NCI-H1694 (cell line): ENCODE measurements at regions not wholly inside any gene's neighbourhood (a gene's known extent, or its start where the extent isn't known, plus 50 kb on each side); places are given as distances from the start of the nearest gene placed in this dataset.
"Not testable (repeated sequence)": the region's sequence is repeated elsewhere in the genome, so short reads cannot be mapped to it uniquely, and the experiment has no call there.

Source experiments
- DNase-seq: peaks from one replicate; lab custom pipeline; 2025; lab: John Stamatoyannopoulos, UW

DNA sequence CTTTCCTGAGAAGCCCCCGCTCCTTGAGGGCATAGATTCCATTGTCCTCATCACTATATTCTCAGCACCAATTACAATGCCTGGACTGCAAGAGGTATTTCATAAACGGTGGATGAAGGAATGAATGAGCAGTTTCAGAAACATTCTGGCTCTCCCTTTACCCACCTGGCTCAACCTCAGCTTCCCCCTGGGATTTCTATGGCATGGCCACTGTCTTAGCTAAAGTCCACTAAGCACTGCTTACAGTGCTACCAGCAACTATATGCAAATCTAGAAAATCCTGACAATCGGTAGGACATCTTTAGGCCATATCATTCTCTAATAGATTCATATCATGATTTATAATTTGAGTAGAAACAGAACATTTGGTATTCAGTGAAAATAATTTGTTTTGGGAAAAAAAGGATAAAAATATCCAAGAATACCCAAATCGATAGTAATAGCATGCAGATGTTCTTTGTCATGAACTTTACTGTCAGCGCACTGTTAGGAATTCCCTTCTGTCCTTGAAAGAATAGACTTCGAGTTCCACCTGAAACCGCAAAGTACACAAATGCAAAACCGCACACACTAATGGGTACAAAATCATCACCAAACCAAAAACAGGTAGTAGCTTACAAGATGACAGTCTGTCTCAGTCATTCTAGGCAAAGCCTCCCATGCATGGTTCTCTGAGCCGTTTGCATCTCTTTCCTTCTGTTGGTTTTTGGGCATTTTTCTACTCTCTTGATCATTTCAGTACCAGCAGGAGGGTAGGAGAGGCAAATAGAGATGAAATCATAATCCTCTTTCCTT is 303.6 kb upstream of the ID2 start:
- DNase-seq = no peak

DNA sequence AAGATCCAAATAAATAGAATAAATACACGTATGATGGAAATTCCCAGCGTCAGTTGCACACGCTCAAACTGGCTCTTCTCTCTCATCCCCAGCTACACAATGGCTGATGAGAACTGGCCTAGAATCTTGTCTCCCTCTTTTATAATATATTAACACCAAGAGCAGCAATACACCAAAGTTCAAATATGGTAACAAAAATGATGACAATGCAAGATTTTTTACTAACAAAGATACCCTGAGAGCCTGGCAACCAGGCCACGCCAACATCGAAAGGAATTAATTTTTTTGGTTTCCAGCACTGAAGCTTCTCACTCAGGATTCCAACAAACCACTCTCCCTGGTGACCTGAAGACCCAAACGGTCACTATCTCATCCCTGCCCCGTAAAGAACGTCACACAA is 302.7 kb upstream of the ID2 start:
- DNase-seq = no peak

DNA sequence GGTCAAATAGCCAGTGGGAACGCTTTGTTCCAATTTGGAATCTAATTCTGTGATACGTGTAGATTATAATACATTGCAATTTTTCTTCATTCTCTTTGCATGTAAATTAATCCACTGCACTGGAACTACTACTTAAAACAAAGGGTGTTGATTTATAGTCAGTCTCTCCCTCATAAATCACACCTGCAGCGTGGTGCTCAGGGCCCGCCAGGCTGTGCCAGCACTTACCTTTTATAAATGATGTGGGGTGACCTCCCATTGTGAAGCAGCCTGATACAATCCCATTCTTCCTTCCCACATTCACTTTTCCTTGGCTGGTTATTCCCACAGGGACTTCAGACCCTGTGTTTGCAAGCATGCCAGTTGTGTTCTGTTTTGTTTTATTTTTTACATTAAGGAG is 302.3 kb upstream of the ID2 start:
- no peak for DNase-seq

DNA sequence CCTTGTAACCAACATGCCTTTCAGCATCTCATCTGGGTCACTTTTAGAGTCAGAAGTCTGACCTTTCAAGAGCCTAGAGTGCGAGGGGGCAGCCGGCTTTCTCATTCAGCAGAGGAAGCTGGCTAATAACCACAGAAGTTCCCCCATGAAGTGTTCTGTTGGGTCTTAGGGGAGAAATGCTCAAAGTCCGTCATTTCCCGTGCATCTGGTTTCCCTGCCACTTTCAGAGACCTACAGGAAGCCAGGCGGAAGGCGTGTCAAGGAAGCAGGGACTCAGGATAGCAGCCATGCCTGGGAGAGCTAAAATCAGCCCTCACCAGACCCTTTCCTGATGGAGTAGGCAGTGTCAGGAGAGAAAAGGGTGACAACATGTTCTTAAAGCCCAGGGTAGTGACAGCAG is 301.8 kb upstream of the ID2 start:
- no peak for DNase-seq

GRCh38 chr2:8380566-8380965 is 301.3 kb upstream of the ID2 start:
- no peak for DNase-seq

GRCh38 chr2:8382485-8382884 is 299.4 kb upstream of the ID2 start:
- no peak for DNase-seq

GRCh38 chr2:8386748-8387147 is 295.1 kb upstream of the ID2 start:
- DNase-seq = not testable (repeated sequence)

- DNase-seq = no peak
Observed at GRCh38 chr2:8388781-8389180, 293.1 kb upstream of the ID2 start.

DNA sequence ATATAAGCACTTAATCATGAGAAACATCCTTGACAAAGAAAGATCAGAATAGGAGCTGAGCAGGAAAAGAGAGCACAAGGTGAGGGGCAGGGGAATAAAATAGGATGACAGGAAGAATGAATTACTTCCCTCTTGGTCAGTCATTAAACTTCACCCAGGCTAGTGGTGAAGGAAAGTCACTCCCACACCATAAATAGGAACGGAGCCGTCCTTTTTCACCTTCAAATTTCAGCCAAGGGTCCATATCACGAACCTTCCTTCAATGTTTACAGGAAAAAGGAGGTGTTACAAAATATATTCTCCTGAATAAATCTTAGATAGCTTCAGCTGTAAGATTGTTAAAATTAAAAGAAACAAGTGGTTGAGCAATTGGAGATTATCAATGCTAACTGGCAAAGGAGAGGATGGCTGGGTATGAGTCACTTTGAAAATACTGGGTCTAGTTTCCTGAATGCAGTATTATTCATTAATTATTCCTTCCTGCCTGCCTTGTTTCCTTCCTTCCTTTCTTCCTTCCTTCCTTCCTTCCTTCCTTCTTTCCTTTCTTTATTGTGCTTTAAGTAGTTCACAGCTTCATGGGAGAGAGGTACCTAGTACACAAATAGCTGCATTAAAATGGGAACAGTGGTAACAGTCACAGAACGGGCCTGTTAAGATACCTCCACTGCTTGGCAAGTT is 292.3 kb upstream of the ID2 start:
- no peak for DNase-seq

DNA sequence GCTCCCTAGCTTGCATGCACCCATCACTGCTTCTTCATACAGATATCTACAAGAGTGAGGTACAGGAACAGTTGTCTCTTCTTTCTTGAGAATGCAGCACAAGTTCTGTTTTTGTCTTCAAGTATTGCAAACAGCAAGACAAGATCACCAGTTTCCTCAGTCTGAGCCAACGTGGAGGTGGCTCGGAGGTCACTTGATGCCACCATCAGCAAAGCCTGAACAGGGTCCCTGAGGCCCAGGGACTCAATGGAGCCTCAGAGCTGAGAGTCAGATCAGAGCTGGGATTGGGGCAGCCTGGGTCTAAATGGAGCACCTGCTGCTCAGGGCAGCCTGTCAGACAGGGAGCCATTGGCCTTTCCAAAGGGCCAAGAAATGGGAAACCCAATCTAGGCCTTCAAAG is 290.7 kb upstream of the ID2 start:
- DNase-seq = no peak

GRCh38 chr2:8391584-8391983 is 290.3 kb upstream of the ID2 start:
- DNase-seq = no peak

GRCh38 chr2:8392098-8392866 is 289.6 kb upstream of the ID2 start:
- no peak for DNase-seq

- DNase-seq = no peak
Observed at GRCh38 chr2:8393506-8393905, 288.4 kb upstream of the ID2 start.

DNA sequence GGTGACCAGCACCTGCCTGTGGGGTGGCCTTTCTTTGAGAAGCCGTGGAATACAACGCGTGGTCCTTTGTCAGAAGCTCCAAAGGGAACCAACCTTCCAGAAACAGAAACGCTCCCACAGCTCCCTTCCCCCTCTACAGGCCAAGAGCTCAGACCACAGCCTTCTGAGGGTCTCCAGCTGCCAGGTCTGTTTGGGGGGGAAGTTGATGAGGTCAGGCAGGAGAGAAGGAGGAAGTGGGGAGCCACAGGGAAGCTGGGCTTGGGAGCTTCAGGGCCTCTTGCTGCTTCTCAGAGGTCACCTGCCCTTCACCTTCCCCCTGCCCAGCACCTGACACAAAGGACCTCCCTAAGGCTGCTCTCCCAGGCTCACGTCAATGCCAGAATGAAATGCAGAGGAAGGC is 287.7 kb upstream of the ID2 start:
- no peak for DNase-seq

- DNase-seq = no peak
Observed at GRCh38 chr2:8394569-8395359, 287.1 kb upstream of the ID2 start.

DNA sequence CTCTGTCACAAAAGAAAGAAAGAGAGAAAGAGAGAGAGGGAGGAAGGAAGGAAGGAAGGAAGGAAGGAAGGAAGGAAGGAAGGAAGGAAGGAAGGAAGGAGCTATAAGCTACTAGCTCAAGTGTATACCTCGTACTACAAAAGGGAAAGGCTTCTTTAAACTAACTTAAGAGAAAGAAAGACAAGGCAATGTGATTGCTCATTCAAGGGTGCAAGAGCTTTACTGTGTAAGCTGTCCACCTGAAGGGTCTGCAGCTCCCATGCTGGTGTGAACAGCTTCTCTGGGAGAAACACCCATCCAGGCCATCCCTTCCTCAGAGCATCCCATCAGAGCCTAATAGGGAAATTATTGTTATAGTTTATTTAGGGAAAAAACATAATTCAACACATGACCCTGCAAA is 286.1 kb upstream of the ID2 start:
- no peak for DNase-seq

- no peak for DNase-seq
Observed at GRCh38 chr2:8398040-8398668, 283.7 kb upstream of the ID2 start.

DNA sequence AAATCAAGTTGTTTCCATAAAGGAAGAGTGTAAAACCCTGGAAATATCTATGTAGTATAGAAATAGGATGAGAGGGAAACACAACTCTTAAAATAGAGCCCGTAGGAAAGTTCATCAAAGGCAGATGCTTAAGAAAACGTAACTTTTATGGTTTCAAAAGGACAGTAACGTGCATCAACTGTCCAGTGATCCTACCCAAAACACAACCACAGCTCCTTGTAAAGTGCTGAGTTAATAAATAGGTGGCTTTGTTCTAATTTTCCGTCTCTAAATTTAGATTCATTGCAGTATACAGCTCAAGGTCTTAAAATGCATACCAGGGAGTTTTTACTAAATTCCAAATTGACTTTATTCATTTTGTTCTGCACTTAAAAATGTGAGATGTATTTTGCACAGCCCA is 282.1 kb upstream of the ID2 start:
- no peak for DNase-seq

DNA sequence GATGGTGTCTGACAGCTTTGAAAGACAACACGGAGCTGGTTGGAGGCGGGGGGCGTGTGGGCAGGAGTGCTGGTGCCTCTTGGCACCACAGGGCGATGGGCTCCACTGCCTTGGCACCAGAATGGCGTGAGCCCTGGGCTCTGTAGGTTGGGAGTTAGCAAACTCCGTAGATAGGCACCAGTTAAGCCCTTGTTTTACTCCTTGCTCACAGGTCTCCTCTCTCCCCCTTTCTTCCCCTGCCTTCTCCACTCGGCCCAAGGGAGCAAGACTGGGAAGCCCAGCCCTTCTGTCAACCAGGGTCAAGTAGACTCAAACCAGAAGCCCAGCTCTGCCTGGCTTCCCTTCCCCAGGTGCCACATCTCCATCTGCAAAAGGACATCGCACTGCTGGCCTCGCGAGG is 281.7 kb upstream of the ID2 start:
- DNase-seq = no peak

DNA sequence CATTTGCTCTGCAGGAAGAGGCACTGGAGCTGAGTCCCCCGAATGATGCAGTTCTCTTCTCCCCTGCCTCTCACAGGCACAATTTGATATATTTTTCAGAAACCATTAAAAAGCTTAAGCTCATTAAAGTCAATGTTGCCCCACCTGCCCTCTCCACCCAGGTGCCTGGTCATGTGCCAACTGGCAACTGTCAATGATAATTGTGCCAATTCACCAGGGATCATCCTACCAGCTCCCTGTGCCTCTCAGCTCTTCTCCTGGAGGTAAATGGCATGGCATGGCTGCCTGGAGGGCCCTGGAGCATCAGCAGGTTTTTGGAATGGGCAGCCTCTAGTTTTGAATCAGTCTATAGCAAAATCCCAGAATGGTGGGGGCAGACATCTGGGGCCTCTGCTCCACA is 279.6 kb upstream of the ID2 start:
- no peak for DNase-seq

DNA sequence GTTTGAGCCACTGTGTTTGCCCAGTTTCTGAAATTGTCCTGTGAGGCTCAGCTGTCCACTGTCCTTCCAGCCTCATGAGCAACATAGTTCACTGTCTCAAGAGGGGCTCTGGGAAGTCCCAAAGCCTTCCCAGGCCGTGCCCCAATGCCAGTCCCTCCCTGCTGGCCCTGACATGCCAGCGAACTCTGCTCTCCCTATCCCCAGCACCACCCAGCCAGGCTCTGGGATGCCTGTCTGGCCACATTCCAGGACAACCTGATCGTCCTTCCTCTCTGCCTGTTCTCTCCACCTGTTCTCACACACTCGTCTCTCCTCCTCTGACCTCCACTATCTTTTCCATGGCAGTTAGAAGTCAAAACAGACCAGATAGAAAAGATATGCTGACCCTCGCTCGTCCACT is 278.0 kb upstream of the ID2 start:
- DNase-seq = no peak

DNA sequence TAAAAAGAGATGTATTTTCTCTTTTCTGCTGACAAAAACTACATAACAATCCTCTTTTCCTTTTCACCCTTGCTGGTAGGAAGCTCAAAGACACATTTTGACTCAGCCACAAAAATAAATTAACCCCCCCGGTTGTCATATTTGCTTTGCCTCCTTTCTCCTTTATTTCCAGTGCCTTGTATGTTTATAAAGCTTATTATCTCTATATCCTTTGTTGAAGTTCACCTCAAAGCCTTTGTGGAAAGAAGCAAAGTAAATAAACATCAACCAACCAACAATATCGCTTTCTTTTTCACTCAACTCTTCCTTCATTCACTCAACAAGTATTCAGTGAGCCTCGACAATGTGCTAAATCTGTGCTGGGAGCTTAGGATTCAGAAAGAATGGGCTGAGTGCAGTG is 276.5 kb upstream of the ID2 start:
- DNase-seq = no peak
